GM21515 (cell line): ENCODE measurements at regions not wholly inside any gene's neighbourhood (a gene's known extent, or its start where the extent isn't known, plus 50 kb on each side); places are given as distances from the start of the nearest gene placed in this dataset.

Experiments
- ATAC-seq: cut with Tn5 transposase; IDR thresholded peaks from one replicate; pipeline ENCODE4 v1.9.1; 2021; ENCODE audit not compliant: unreplicated experiment

GRCh38 chr20:60238992-60239660 lies 280.9 kb downstream of the CDH26 start:
- ATAC-seq: no peak

- no peak for ATAC-seq
These were observed 281.7 kb downstream of the CDH26 start for GRCh38 chr20:60239956-60240355.

- no peak for ATAC-seq
These were observed 282.2 kb downstream of the CDH26 start for GRCh38 chr20:60240415-60240814.

- no peak for ATAC-seq
These were observed 282.8 kb downstream of the CDH26 start for GRCh38 chr20:60240986-60241385.

- ATAC-seq: no peak
These were observed 284.7 kb downstream of the CDH26 start for GRCh38 chr20:60242836-60243505.

GRCh38 chr20:60244373-60245146 lies 286.3 kb downstream of the CDH26 start:
- ATAC-seq: no peak

GRCh38 chr20:60246751-60247150 lies 288.5 kb downstream of the CDH26 start:
- no peak for ATAC-seq

GRCh38 chr20:60249436-60249835 lies 291.2 kb downstream of the CDH26 start:
- no peak for ATAC-seq

GRCh38 chr20:60250251-60250650 lies 292.0 kb downstream of the CDH26 start:
- ATAC-seq: no peak

GRCh38 chr20:60252866-60253265 lies 294.6 kb downstream of the CDH26 start:
- ATAC-seq: no peak

- ATAC-seq: no peak
These were observed 295.2 kb downstream of the CDH26 start for GRCh38 chr20:60253471-60253870.

- ATAC-seq: no peak
These were observed 296.7 kb downstream of the CDH26 start for GRCh38 chr20:60254901-60255411.

GRCh38 chr20:60255415-60255814 lies 297.2 kb downstream of the CDH26 start:
- no peak for ATAC-seq

- ATAC-seq: no peak
These were observed 297.6 kb downstream of the CDH26 start for GRCh38 chr20:60255866-60256265.

- no peak for ATAC-seq
These were observed 298.6 kb downstream of the CDH26 start for GRCh38 chr20:60256811-60257210.

- no peak for ATAC-seq
These were observed 299.4 kb downstream of the CDH26 start for GRCh38 chr20:60257671-60258070.

GRCh38 chr20:60258255-60258863 lies 300.1 kb downstream of the CDH26 start:
- ATAC-seq: no peak

- ATAC-seq: no peak
These were observed 303.1 kb downstream of the CDH26 start for GRCh38 chr20:60261333-60261732.

GRCh38 chr20:60262967-60263603 lies 304.9 kb downstream of the CDH26 start:
- ATAC-seq: no peak

GRCh38 chr20:60263725-60264709 lies 305.8 kb downstream of the CDH26 start:
- no peak for ATAC-seq
